GM18502 (cell line): ENCODE measurements at regions not wholly inside any gene's neighbourhood (a gene's known extent, or its start where the extent isn't known, plus 50 kb on each side); places are given as distances from the start of the nearest gene placed in this dataset.

Experiments
- ATAC-seq: cut with Tn5 transposase; IDR thresholded peaks from one replicate; pipeline ENCODE4 v1.9.1; 2021; ENCODE audit warnings: mild to moderate bottlenecking; ENCODE audit not compliant: unreplicated experiment, poor library complexity

GRCh38 chr7:46542076-46542475 lies 621.0 kb upstream of the IGFBP3 start:
- no peak for ATAC-seq

DNA sequence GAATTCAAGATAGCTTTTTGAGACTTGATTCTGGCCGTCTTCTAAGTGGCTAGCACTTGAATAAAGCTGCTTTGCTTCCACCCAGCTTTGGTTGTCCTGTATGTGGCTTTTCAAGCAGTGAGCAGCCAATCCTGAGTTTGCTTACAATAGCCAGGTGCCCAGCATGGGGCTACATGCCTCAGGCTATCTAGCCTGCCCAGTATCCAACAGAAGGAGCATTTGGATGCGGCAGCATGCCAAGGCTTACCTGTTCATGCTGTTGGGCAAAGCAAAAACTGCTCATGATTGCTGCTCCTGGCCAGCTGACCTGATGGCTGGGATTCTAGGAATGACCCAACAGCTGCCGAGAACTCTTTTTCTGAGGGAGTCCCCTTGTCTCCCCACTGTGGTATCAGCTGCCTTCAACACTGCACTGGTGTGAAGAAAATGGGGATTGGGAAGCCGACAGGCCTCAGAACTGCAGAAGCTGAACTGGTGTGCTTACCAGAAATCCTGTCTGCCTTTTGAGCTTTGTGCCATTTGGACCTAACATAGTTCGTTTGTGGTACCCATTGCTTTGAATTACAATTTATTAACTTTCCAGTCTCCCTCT lies 618.9 kb upstream of the IGFBP3 start:
- ATAC-seq: no peak

DNA sequence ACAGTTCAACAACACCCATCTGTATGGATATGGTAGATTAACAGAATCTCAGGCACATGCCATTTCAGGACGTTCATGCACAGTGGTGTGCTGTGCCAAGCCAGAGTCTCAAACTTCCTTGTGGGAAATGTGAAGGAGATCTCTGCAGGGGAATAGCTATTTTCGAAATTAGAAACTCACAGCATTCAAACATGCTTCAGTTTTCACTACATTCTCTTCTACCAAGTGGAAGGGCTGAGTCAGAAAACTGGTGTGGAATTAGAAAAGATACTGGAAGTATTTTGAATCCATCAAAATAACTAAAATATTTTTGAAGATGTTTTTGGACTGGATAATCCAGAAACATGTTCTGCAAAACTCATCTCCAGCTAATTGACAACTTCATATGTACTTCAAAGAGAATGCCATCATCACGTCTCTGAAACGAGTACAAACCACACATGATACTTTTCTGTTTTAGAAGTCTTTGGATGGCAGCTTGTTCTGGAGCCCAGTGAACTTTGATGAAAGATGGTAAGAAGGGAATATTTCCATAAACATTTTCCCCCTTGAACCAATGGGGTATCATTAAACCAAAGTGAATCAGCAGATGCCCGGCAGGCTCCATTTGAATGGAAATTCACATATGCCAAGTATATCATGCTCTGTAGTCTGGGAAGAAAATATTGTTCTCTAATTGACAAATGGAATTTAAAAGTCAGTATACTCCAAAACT lies 616.3 kb upstream of the IGFBP3 start:
- ATAC-seq: no peak

- no peak for ATAC-seq
Observed at GRCh38 chr7:46534664-46535588, 613.9 kb upstream of the IGFBP3 start.

- no peak for ATAC-seq
Observed at GRCh38 chr7:46533946-46534345, 612.9 kb upstream of the IGFBP3 start.

GRCh38 chr7:46532571-46532970 lies 611.5 kb upstream of the IGFBP3 start:
- ATAC-seq: no peak

- no peak for ATAC-seq
Observed at GRCh38 chr7:46530081-46530750, 609.1 kb upstream of the IGFBP3 start.

DNA sequence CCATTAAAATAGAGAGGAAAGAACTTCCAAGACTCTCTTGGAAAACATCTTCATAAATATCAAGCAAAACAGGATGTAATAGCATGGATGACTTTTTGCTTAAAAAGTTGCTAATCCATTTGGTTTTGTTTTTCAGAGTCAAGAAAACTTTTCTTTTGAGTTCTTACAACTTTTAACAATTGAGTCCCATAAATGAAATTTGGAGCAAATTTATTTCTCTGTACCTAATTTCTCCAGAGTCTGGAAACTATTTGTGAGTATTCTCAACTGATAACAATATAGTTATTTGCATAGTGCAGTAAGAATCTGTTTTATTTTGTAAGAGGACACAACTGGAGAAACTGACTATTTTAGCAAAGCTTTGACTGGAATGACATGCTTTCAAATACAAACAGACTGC lies 606.3 kb upstream of the IGFBP3 start:
- ATAC-seq: no peak

- ATAC-seq: no peak
Observed at GRCh38 chr7:46525876-46526275, 604.8 kb upstream of the IGFBP3 start.

GRCh38 chr7:46524350-46524749 lies 603.3 kb upstream of the IGFBP3 start:
- ATAC-seq: no peak

DNA sequence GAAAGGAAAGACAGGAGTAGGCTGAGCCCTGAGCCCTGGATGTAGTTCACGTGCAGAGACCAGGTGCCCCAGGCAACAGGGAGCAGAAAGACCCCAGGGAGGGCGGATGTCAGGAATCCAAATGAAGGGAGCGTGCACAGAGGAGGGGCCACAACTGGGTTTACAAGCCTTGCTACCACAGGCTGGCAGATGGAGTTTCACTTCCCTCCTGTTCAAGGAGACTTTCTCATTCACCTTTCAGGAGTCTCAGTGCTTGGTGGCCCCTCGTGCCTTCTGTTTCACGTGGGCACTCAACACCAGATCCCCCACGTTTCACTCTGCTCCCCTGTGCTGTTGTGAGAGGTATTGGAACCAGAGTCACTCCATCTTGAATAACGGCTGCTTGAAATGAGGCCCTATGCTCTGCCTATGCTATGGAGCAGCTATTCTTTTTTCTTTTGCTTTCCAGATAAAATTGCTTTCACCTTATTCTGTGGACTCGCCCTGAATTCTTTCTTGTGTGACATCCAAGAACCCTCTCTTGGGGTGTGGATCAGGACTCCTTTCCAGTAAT lies 601.4 kb upstream of the IGFBP3 start:
- no peak for ATAC-seq

DNA sequence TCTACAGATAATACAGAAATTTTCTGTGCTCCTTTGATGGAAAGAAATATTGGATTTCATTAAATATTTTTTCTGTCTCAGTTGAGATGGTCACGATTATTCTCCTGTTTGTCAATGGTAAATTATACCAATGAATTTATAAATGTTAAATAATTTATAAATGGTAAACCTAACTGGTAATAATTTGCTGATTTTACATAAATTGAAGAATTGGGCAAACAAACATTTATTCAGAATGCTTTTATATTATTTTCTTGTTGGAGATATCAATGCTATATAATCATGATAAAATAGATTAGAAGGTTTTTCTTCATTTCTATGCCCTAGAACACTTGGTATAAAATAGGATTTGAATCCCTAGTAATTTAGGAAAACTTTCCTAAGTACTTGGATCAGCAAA lies 597.6 kb upstream of the IGFBP3 start:
- no peak for ATAC-seq

DNA sequence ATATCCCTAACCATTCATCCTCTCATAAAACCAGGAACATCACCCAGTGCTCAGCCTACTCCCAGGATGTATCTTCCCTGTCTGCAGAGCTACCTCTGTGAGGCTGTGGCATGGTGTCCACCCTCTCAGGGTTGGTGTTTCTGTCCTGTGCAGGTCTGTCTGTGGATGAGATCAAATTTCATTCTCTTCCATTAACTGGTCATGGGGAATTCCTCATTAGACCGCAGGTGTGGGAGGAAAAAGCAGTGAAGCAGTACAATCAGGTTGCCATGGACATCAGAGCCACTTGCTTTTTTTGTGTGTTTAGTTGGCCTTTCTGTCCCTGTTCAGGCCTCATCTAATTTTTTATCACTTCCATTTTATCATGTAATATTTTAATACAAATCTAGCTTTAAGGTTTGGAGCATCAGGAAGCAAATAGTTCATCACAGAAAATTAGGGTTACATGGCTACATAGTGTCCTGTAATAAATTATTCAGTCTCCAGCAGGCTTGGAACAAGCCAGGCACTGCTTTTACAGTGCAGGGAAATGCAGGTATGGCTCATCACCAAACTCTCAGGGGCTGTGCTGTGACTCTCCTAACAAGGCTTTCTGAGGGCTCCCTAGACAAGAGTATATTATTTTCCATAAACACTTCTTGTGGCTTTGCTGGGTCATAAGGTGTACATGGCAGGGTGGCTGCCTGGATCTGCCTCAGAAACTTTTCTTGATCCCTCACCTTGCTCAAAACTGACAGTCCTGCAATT lies 594.9 kb upstream of the IGFBP3 start:
- no peak for ATAC-seq

GRCh38 chr7:46513447-46513848 lies 592.4 kb upstream of the IGFBP3 start:
- ATAC-seq: no peak

- ATAC-seq: no peak
Observed at GRCh38 chr7:46512891-46513413, 591.9 kb upstream of the IGFBP3 start.

DNA sequence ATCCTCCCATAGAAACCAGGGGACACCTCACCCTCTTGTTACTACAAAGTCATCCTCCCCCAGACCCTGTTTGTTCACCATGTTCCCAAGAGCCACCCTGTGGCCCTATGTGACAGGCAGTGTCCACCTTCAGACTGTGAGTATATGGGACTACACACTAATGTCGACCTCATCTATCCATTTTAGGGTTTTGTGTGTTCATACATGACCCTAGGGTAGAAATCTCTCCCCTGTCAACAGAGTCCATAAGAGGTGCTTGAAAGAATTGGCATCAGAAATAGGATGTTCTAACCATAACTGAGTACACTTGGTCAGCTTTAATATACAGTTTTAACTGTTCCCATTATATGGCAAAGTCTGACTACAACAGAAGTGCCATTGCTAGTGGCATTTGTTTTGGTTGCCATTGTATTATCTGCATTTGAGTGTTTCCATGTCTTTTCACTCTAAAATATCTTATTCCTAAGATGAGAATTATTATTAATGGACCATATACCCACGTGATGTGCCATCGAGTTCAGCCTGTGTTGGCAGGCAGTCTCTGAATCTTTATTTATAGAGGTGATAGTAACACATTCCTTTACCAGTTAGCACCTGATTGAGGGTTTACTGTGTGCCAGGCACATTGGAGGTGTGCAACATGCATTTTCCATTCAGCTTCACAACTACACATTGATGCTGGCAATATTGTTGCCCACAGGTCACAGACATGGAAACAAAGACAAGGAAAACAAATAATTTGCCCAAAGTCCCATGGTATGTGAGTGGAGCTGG lies 590.6 kb upstream of the IGFBP3 start:
- ATAC-seq: no peak

GRCh38 chr7:46508583-46508982 lies 587.5 kb upstream of the IGFBP3 start:
- no peak for ATAC-seq

DNA sequence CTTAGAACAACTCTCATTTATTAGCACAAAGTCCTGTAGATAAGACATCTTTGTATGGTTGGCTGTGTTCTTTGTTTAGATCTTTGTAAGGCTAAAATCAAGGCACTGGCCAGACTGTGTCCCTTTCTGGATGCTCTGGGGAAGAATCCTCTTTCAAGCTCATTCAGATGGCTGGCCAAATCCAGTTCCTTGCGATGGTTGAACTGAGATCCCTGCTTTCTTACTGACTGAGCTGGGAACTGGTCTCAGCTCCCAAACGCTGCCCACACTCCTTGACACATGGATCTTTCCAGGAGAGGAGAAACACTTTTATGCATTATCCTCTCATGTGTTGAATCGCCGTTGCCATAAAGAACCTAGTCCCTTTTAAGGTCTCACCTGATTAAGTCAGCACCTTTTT lies 586.5 kb upstream of the IGFBP3 start:
- ATAC-seq: no peak

DNA sequence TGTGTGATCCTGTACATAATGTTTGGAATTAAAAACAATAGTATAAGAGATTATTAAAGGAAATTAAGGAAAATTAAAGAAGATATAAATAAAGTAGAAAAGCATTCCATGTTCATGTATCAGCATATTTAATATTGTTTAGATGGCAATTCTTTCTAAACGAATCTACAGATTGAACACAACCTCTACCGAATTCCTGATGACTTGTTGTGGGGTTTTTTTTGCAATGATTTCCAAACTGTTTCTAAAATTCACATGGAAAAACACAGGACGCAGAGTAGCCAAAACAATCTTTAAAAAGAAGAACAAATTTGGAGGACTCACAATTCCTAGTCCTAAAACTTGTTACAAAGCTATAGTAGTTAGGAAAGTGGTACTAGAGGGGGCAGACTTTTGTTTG lies 573.4 kb upstream of the IGFBP3 start:
- ATAC-seq: no peak
